ENCODE measurements at regions not wholly inside any gene's neighbourhood (a gene's known extent, or its start where the extent isn't known, plus 50 kb on each side); places are given as distances from the start of the nearest gene placed in this dataset.

- H3K36me3 Mint-ChIP-seq (ENCODE audit: low read depth, unreplicated experiment) = no peaks in the 10 kb centered on the region
- H3K4me3 Mint-ChIP-seq (ENCODE audit: unreplicated experiment) = no peak overlapping the region
- DNase-seq (ENCODE audit: low spot score) = no peak
- no peaks in the 10 kb centered on the region for H3K27me3 Mint-ChIP-seq (ENCODE audit: unreplicated experiment)
- H3K27ac Mint-ChIP-seq (ENCODE audit: unreplicated experiment) = no peak overlapping the region
- no peaks in the 10 kb centered on the region for H3K4me1 Mint-ChIP-seq (ENCODE audit: unreplicated experiment)
- TF ChIP-seq, protein P1, sequence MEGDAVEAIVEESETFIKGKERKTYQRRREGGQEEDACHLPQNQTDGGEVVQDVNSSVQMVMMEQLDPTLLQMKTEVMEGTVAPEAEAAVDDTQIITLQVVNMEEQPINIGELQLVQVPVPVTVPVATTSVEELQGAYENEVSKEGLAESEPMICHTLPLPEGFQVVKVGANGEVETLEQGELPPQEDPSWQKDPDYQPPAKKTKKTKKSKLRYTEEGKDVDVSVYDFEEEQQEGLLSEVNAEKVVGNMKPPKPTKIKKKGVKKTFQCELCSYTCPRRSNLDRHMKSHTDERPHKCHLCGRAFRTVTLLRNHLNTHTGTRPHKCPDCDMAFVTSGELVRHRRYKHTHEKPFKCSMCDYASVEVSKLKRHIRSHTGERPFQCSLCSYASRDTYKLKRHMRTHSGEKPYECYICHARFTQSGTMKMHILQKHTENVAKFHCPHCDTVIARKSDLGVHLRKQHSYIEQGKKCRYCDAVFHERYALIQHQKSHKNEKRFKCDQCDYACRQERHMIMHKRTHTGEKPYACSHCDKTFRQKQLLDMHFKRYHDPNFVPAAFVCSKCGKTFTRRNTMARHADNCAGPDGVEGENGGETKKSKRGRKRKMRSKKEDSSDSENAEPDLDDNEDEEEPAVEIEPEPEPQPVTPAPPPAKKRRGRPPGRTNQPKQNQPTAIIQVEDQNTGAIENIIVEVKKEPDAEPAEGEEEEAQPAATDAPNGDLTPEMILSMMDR (IDR thresholded peaks at IDR 0.05; ENCODE audit: unreplicated experiment) = no peak
- no peaks in the 10 kb centered on the region for H3K9me3 Mint-ChIP-seq (ENCODE audit: unreplicated experiment)
Observed at GRCh38 chr9:107090218-107090617, 192.9 kb upstream of the RAD23B start.

DNA sequence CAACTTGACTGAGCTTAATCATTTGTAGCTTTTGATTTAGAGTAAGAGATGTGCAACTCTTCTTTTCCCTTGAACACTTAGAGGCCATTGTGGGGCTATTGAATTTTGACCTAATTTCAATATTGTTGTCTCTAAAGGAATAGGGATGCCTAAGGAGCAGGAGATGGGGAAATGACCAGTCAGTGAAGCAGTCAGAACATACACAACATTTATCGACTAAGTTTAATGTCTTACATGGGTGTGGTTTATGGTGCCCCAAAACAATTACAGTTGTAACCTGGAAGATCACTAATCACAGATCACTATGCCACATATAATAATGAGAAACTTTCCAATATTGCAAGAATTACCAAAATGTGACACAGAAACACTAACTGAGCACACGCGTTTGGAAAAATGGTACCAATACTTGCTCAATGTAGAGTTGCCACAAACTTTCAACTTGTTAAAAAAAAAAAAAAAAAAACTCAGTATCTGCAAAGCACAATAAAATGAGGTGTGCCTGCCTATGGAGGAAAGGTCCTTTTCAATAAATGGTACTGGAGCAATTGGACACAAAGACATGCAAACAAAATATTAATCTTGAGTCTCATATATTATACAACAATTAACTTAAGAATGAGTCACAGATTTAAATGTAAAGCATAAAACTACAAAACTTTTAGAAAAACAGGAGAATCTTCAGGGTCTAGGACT, 189.6 kb upstream of the RAD23B start:
- Mint-ChIP-seq H3K27ac (ENCODE audit: unreplicated experiment) (no peak overlapping the region), H3K4me1 (ENCODE audit: unreplicated experiment) (no peaks in the 10 kb centered on the region), H3K9me3 (ENCODE audit: unreplicated experiment) (no peaks in the 10 kb centered on the region), H3K36me3 (ENCODE audit: low read depth, unreplicated experiment) (no peaks in the 10 kb centered on the region), H3K4me3 (ENCODE audit: unreplicated experiment) (no peak overlapping the region), H3K27me3 (ENCODE audit: unreplicated experiment) (peaks cover 2% of the 10 kb centered on the region)
- no peak for DNase-seq (ENCODE audit: low spot score)
- TF ChIP-seq, protein P1 (IDR thresholded peaks at IDR 0.05; ENCODE audit: unreplicated experiment) = no peak

GRCh38 chr9:107094370-107094769, 188.7 kb upstream of the RAD23B start:
- TF ChIP-seq, protein P1 (IDR thresholded peaks at IDR 0.05; ENCODE audit: unreplicated experiment) = no peak

GRCh38 chr9:107100591-107100990, 182.5 kb upstream of the RAD23B start:
- no peak overlapping the region for H3K4me3 Mint-ChIP-seq (ENCODE audit: unreplicated experiment)
- TF ChIP-seq, protein P1 (IDR thresholded peaks at IDR 0.05; ENCODE audit: unreplicated experiment) = no peak
- H3K9me3 Mint-ChIP-seq (ENCODE audit: unreplicated experiment) = no peaks in the 10 kb centered on the region
- H3K27me3 Mint-ChIP-seq (ENCODE audit: unreplicated experiment) = peaks cover 2% of the 10 kb centered on the region
- no peaks in the 10 kb centered on the region for H3K36me3 Mint-ChIP-seq (ENCODE audit: low read depth, unreplicated experiment)
- no peak for DNase-seq (ENCODE audit: low spot score)
- H3K27ac Mint-ChIP-seq (ENCODE audit: unreplicated experiment) = no peak overlapping the region
- no peaks in the 10 kb centered on the region for H3K4me1 Mint-ChIP-seq (ENCODE audit: unreplicated experiment)

More at GRCh38 chr9:107094370-107094769, 188.7 kb upstream of the RAD23B start:
- no peak for DNase-seq (ENCODE audit: low spot score)
- no peak overlapping the region for H3K27ac Mint-ChIP-seq (ENCODE audit: unreplicated experiment)
- H3K36me3 Mint-ChIP-seq (ENCODE audit: low read depth, unreplicated experiment) = no peaks in the 10 kb centered on the region
- H3K27me3 Mint-ChIP-seq (ENCODE audit: unreplicated experiment) = peaks cover 2% of the 10 kb centered on the region
- no peaks in the 10 kb centered on the region for H3K4me1 Mint-ChIP-seq (ENCODE audit: unreplicated experiment)
- no peaks in the 10 kb centered on the region for H3K9me3 Mint-ChIP-seq (ENCODE audit: unreplicated experiment)
- no peak overlapping the region for H3K4me3 Mint-ChIP-seq (ENCODE audit: unreplicated experiment)

DNA sequence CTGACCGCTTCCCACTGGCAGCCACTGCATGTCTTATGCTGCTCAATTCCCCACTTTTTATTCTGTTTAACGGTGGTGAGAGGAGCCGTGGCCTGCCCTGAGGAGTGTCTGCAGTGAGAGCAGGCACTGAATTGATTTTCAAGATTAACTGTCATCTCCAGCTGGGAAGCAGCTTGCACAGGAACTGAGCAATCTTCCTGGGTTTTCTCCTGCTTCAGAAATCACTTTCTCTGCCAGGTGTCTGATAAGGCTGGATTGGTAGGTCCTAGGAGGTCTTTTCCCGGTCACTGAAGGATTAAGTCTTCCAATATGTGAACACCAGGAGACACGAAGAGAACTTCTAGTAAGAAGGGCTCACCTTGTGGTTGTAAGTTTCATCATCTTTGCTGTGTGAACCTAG, 181.1 kb upstream of the RAD23B start:
- no peak overlapping the region for H3K4me3 Mint-ChIP-seq (ENCODE audit: unreplicated experiment)
- H3K27me3 Mint-ChIP-seq (ENCODE audit: unreplicated experiment) = no peaks in the 10 kb centered on the region
- H3K36me3 Mint-ChIP-seq (ENCODE audit: low read depth, unreplicated experiment) = no peaks in the 10 kb centered on the region
- no peaks in the 10 kb centered on the region for H3K4me1 Mint-ChIP-seq (ENCODE audit: unreplicated experiment)
- TF ChIP-seq, protein P1 (IDR thresholded peaks at IDR 0.05; ENCODE audit: unreplicated experiment) = no peak
- H3K9me3 Mint-ChIP-seq (ENCODE audit: unreplicated experiment) = no peaks in the 10 kb centered on the region
- no peak for DNase-seq (ENCODE audit: low spot score)
- H3K27ac Mint-ChIP-seq (ENCODE audit: unreplicated experiment) = no peak overlapping the region
